ENCODE measurements at regions not wholly inside any gene's neighbourhood (a gene's known extent, or its start where the extent isn't known, plus 50 kb on each side); places are given as distances from the start of the nearest gene placed in this dataset.

- Histone ChIP-seq H3K9me3 (no peaks in the 10 kb centered on the region), H3K4me1 (no peaks in the 10 kb centered on the region), H3K4me3 (no peak overlapping the region), H3K27ac (no peak overlapping the region), H3K27me3 (no peaks in the 10 kb centered on the region), H3K9ac (ENCODE audit: low read depth in 2 of 2, low read length in 2 of 2) (no peak overlapping the region), H3K36me3 (no peaks in the 10 kb centered on the region)
- no peak for DNase-seq
- intact Hi-C loops (cut with DNase I): no loop called here
- TF ChIP-seq CTCF (IDR thresholded peaks at IDR 0.05): no peak
Observed at GRCh38 chr14:84131924-84132323, 1398.0 kb upstream of the FLRT2 start.

GRCh38 chr14:84144166-84144565 lies 1385.8 kb upstream of the FLRT2 start:
- TF ChIP-seq CTCF (IDR thresholded peaks at IDR 0.05): no peak
- Histone ChIP-seq H3K4me3 (no peak overlapping the region), H3K9ac (ENCODE audit: low read depth in 2 of 2, low read length in 2 of 2) (no peak overlapping the region), H3K27ac (no peak overlapping the region), H3K9me3 (no peaks in the 10 kb centered on the region), H3K4me1 (no peaks in the 10 kb centered on the region), H3K27me3 (no peaks in the 10 kb centered on the region), H3K36me3 (no peaks in the 10 kb centered on the region)
- DNase-seq: no peak
- intact Hi-C loops (cut with DNase I): no loop called here

GRCh38 chr14:84152452-84152851 lies 1377.5 kb upstream of the FLRT2 start:
- no peaks in the 10 kb centered on the region for H3K36me3 ChIP-seq
- intact Hi-C loops (cut with DNase I): no loop called here
- H3K9me3 ChIP-seq: no peaks in the 10 kb centered on the region
- H3K27ac ChIP-seq: no peak overlapping the region
- TF ChIP-seq CTCF (IDR thresholded peaks at IDR 0.05): no peak
- no peaks in the 10 kb centered on the region for H3K4me1 ChIP-seq
- no peak overlapping the region for H3K9ac ChIP-seq (ENCODE audit: low read depth in 2 of 2, low read length in 2 of 2)
- no peak for DNase-seq
- no peaks in the 10 kb centered on the region for H3K27me3 ChIP-seq
- no peak overlapping the region for H3K4me3 ChIP-seq

GRCh38 chr14:84162633-84163032 lies 1367.3 kb upstream of the FLRT2 start:
- H3K9me3 ChIP-seq: no peaks in the 10 kb centered on the region
- no peaks in the 10 kb centered on the region for H3K4me1 ChIP-seq
- no peak for DNase-seq
- intact Hi-C loops (cut with DNase I): no loop called here
- TF ChIP-seq CTCF (IDR thresholded peaks at IDR 0.05): no peak
- H3K27ac ChIP-seq: no peak overlapping the region
- H3K36me3 ChIP-seq: no peaks in the 10 kb centered on the region
- H3K4me3 ChIP-seq: no peak overlapping the region
- no peaks in the 10 kb centered on the region for H3K27me3 ChIP-seq
- no peak overlapping the region for H3K9ac ChIP-seq (ENCODE audit: low read depth in 2 of 2, low read length in 2 of 2)

GRCh38 chr14:84167026-84167425 lies 1362.9 kb upstream of the FLRT2 start:
- TF ChIP-seq CTCF (IDR thresholded peaks at IDR 0.05): no peak
- Histone ChIP-seq H3K9me3 (no peaks in the 10 kb centered on the region), H3K4me3 (no peak overlapping the region), H3K27me3 (no peaks in the 10 kb centered on the region), H3K36me3 (no peaks in the 10 kb centered on the region), H3K27ac (no peak overlapping the region), H3K9ac (ENCODE audit: low read depth in 2 of 2, low read length in 2 of 2) (no peak overlapping the region), H3K4me1 (no peaks in the 10 kb centered on the region)
- intact Hi-C loops (cut with DNase I): no loop called here
- no peak for DNase-seq

GRCh38 chr14:84180336-84180735 lies 1349.6 kb upstream of the FLRT2 start:
- DNase-seq: no peak
- Histone ChIP-seq H3K4me3 (no peak overlapping the region), H3K4me1 (no peaks in the 10 kb centered on the region), H3K27me3 (no peaks in the 10 kb centered on the region), H3K27ac (no peak overlapping the region), H3K9ac (ENCODE audit: low read depth in 2 of 2, low read length in 2 of 2) (no peak overlapping the region), H3K9me3 (no peaks in the 10 kb centered on the region), H3K36me3 (no peaks in the 10 kb centered on the region)
- intact Hi-C loops (cut with DNase I): no loop called here
- TF ChIP-seq CTCF (IDR thresholded peaks at IDR 0.05): no peak
